GM21825 (cell line): ENCODE measurements at regions not wholly inside any gene's neighbourhood (a gene's known extent, or its start where the extent isn't known, plus 50 kb on each side); places are given as distances from the start of the nearest gene placed in this dataset.
"Not testable (repeated sequence)": the region's sequence is repeated elsewhere in the genome, so short reads cannot be mapped to it uniquely, and the experiment has no call there.

Experiments
- ATAC-seq: cut with Tn5 transposase; IDR thresholded peaks from one replicate; pipeline ENCODE4 v1.9.1; 2021; ENCODE audit warnings: mild to moderate bottlenecking, moderate library complexity; ENCODE audit not compliant: unreplicated experiment

DNA sequence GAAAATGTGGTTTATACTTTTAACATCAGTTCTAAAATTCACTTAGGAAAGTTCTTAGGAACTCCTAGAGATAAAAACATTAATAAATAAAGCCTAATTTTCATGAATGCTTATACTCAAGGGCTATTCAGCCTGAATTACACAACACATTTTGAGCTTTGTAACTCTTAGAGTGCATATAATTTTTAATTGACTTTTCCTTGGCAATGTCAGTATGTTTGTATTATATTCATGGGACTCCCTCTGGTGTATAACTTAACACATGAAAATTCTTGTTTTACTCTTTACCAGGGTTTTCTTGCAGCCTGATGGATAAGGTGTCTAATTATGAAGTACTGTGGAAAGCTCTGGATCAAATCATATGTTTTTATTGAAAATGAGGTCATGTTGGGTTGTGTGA lies 150.6 kb upstream of the HMGA2 start:
- ATAC-seq = no peak

DNA sequence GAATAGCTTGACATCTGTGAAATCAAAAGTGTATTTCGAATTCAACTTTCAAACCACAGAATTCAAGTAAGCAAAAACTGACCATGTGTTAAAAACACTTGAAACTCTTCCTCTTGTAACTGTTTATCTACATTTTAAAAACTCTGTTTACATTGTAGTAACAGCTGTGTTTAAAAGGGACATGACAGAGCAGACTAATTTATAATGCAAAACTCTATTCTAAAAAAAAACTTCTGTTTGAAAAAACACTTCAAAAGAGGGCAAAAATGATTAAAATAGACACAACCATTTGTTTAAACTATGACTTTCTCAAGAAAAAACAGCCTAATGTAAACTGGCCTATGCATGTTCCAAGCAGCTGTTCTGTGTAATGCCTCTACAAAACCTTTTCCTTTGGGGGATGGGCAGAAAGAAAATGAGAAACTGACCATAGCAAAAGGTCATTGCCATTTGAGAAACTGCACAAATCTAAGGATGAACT lies 149.1 kb upstream of the HMGA2 start:
- ATAC-seq = no peak

DNA sequence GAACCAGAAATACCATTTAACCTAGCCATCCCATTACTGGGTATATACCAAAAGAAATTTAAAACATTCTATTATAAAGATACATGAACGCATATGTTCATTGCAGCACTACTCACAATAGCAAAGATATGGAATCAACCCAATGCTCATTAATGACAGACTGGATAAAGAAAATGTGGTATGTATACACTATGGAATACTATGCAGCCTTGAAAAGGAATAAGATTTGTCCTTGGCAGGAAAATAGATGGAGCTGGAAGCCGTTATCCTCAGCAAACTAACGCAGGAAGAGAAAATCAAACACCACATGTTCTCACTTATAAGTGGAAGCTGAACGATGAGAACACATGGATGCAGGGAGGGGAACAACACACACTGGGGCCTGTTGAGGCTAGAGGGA lies 146.1 kb upstream of the HMGA2 start:
- not testable (repeated sequence) for ATAC-seq

DNA sequence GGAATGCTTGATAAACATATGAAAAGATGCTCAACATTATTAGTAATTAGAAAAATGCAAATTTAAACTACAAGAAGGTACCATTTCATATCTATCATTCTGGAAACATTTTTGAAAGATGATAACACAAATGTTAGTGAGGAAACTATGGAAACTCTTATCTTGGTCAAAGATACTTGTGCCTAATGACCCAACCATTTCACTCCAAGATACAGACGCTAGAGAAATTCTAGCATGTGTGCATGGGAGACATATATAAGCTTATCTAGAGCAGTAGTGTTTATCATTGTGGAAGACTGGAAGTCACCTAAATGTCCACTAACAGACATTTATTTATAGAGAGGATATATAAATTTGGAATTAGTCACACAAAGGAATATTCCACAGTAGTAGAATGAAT lies 143.1 kb upstream of the HMGA2 start:
- ATAC-seq = no peak

DNA sequence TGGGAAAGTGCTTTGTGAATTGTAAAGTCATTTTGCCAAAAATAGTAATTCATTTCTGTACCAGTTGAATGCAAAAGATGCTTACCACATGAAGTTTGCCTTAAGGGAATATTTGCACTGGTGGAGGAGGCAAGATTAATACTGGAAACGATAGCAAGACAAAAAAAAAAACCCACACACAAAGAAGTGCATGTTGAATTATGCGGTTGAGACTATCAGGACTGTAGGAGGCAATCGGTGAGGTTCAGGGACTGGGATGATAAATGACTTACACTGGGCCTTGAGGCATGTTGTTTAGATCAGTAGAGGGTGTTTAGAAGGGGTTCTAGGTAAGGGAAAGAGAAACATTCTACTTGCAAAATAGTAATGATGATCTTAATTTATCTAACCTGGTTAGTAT lies 142.2 kb upstream of the HMGA2 start:
- ATAC-seq = no peak

DNA sequence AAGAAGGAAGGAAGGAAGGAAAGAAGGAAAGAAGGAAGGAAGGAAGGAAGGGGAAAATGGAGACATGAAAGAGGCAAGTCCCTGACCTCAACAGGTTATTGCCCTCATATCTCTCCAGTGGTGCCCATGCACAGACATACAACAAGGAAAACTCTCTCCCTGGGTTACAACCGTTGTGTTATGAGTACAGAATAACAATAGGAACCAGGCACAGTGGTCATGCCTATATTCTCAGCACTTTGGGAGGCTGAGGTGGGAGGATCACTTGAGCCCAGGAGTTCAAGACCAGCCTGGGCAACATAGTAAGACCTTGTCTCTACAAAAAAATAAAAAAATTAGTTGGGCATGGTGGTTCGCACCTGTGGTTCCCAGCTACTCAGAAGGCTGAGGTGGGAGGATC lies 139.4 kb upstream of the HMGA2 start:
- no peak for ATAC-seq

DNA sequence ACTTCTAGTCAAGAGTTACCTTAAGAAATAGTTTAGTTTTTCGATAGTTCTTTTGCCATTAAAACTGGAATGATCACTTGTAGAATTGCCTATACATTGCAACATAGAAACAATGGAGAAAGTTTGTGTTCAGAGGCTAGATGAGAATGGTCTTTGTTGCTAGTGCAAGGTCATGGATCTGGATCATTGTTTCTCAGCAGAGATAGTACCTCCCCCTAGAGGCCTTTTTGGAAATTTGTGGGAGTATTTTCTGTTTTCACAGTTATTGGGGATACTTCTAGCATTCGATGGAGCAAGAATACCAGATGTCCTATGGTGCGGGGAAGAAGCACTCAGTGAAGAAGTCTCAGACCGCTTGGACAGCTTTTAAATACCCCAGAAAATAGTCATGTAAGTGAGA lies 138.8 kb upstream of the HMGA2 start:
- ATAC-seq = no peak

DNA sequence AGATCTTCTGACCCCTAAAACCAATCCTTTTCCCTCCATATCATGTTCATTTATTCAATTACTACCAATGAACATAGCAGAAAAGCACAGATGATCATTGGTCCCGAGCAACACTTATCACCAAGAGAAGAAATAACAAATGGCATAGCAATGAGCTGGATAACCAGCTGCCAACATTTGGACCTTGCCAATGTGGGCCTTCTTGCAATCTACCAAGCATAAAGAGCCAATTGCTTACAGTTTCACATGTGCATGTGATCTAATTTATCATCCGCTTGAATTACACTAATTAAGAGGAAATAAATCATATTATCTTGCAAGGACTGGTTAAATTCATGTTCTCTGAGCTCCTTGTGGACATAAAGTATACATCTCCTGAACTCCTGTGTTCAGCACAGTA lies 134.8 kb upstream of the HMGA2 start:
- ATAC-seq = no peak

DNA sequence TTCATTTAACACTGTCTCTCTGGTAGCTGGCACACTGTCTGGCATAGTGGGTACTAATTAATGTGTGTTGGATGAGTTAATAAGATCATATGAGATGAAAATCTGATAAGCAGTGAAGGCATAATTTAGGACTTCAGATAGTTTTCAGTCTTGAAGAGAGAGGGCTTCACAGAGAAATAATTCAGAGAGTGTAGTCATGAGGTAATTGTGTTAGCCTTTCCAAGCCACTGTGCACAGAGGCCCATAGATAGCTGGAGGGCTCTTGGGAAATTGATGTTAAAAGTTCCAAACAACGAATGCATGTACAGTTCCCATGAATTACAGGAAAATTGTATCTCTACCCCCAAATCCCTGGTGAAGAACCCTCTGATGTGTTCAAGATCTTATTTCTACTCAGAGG lies 133.8 kb upstream of the HMGA2 start:
- ATAC-seq = no peak

DNA sequence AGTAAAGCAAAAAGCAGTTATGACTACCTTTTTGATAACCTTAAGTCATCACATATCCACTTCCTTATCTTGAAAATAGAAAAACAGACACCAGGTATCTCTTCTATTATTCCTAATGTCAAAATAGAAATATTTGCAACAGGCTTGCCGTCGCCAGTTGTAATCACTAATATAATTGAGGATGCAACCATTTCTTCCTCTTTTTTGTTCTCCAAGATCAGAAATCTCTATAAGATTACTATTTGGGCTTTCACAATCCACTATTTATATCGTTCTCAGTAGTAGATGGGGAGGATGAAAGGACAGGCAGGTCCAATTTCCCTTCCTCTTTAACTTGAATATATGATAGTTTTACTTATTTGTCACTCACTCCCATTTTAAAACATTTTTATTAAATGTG lies 130.2 kb upstream of the HMGA2 start:
- no peak for ATAC-seq

DNA sequence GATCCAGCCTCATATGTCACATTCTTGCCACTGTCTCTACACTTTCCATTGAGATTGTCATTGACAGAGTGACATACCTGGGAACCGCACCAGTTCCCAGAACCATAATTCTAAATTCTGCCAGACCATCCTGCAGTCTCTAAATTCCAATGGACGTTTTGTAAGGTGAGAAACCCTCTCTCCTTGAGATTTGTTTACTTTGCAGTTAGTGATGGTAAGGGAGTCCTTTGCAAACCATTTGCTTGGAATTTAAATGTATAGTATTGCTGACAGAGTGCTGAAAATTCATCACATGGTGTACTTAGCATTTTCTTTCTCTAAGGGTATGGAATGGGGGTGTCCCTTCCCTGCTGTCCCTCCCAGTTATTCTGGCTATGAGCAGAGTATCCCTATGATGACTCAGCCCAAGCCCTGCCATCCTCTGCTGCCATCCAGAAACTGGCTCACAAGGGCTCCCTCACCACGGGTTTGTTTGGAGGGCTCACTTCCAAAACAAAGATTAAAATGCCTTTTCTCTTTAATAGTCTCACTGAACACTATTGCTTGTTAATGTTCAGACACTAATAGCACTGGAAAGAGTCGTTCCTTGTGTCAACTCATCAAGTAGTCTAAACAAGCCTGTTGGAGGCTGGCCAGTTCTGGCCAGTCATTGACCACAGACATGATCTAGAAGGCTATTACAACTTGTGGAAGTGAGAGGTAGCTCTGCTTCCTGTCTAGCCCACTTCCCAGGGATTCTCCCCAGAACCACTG lies 129.0 kb upstream of the HMGA2 start:
- no peak for ATAC-seq

DNA sequence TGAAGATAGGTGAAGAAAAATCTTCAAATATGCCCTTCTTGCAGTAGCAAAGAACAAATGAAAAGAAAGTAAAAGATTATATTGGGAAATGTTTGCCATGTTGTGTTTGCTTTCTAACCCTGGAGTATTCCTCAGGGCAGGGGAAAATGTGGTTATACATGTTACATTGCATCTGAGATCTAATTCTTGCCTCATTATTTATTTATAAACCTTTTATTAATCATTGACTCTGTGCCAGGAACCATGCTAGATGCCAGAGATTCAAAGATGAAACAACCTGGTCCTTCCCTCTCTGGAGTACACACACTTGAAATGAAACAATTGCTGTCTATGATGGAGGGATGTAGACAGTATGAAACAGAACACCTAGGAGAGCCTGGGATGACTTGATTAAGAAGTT lies 128.1 kb upstream of the HMGA2 start:
- no peak for ATAC-seq

DNA sequence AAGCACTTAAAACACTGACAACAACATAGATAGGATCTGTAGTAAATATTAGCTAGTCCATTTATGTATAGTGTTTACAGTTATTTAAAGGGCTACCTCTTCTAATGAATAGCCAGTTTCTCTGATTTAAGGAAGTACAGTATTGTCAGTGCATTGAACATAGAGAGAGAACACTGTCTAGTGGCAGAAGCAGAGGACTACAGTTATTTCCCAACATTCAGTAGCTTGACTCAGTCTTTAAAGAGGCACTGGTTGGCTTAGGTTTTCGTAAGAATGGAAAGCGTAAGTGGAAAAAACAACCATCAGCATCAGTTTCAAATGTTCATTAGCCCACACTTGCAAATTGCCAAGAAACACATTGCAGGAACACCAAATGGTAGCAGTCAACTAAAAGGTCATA lies 125.0 kb upstream of the HMGA2 start:
- no peak for ATAC-seq

DNA sequence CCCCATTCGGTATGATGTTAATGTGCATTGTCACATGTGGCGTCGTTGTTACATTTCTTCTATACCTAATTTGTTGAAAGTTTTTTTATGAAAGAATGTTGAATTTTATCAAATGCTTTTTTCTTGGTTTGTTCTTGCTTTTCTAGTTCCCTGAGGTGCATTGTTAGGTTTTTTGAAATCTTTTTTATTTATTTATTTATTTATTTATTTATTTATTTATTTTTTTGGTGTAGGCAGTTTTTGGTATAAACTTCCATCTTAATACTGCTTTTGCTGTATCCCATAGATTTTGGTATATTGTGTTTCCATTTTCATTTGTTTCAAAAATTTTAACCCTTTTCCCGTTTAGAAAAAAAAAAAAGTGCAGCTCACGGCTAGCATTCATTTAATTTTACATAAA lies 121.1 kb upstream of the HMGA2 start:
- ATAC-seq = no peak

DNA sequence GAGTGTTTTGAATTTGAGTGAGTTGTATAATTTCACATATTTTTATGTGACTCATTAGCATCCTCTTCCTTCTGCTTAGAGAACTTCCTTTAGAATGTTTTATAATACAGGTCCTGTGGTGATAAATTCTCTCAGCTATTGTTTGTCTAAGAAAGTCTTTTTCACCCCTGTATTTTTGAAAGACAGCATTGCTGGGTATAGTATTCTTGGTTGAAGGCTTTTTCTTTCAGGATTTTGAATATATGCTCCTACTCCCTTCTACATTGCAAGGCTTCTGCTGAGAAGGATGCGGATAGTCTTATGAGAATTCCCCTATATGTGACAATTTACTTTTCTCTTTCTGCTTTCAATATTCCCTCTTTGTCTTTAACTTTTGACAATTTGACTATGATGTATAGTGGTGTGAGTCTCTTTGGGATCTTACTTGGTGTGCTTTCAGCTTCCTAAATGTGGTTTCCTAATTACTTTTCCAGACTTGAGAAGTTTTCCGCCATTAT lies 118.9 kb upstream of the HMGA2 start:
- ATAC-seq = no peak

DNA sequence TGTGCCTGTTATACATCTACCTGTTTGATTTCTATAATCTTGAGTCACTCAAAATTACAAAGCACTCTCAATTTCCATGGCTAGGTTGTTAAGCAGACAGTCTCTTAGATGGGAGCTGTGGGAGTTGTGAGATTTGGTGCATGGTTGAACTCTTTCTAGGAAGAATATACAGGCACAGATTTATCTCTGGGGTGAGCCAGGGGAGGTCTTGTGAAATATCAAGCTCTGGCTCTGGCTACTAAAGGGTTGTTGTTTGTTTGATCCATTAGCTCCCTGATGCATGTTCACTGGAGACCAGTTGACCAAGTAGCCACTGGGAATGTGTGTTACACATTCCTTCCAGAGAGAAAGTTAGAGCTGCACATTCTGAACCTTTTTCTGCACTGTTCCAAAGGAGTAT lies 117.2 kb upstream of the HMGA2 start:
- ATAC-seq = no peak

DNA sequence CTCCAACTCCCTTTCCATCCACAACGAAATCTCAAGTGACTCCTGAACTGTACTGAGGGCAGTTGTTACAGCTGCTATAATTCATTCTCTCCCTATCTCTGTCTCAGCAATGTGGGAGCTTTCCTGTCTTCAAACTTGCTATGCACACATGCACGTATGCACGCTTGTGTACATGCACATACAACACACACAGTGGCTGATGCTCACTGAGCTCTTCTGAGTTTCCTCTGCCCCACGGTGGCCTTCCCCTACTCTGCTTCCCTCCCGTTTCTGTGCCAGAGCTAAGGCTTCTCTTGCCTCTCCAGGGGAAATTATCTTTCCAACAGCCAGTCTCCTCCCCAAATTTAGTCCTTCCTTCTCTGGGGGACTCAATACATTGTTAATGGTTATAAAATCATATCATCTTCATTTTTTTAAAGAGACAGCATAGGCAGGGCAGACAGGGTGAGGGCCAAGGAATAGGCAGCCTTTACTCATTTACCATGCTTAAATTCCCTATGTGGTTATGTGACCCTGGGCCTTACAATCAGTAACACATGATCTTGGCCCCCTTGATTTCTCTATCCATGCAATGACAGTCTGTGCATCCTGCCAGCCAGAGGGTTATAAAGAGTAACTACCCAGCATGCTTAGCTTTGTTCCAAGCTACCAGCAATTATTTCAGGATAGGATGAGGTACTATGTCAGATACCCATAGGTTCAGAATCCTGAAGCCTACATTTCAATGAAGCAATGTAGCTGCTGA lies 111.9 kb upstream of the HMGA2 start:
- ATAC-seq = no peak

DNA sequence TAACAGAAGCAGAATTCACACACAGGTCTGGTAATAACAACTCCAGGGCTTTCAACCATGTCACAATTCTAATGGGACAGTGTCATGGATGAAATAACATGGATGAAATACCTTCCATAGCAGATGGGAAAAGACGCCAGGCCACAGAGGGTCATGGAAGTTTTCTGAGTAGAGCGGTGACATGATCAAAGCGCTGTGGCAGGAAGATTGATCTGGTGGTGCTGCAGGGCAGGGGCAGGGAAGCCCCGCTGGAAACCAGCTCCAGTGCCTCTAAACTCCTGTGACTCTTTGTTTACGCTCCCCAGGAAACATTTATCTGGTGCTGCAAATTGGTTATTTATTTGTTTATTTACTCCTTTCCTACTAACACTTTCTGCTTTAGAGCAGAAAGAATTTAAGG lies 108.3 kb upstream of the HMGA2 start:
- ATAC-seq = no peak

DNA sequence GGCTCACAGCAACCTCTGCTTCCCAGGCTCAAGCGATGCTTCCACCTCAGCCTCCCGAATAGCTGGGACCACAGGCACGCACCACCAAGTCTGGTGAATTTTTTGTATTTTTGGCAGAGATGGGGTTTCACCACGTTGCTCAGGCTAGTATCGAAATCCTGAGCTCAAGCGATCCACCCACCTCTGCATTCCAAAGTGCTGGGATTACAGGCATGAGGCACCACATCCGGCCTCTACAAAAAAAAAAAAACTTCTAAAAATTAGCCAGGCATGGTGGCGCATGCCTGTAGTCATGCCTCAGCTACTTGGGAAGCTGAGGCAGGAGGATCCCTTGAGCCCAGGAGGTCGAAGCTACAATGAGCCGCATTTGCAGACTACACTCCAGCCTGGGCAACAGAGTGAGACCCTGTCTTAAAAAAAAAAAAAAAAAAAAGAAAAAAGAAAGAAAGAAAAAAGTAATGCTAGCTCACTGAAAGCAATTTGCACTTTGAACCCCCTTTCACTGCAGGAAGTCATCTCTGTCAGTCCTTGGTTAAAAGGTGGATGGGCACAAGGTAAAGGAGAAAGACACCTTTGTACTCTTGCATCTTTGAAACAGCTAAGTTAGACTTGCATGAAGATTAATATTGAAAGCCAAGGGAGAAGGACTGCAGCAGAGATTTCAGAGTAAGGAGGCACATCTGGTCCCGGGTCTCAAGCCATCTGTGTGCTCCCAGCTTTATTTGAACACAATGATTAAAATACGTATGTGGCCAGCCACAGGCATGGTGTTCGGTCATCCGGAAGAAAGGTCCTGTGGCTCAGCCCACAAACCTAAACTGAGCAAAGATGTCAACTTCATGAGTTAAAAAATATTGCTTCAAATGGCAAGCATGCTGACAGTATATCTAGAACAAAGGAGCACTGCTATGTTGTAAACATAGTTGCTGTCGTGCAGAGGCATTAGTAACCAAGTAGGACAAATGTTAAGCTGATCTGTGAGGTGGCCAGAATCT lies 103.8 kb upstream of the HMGA2 start:
- ATAC-seq = no peak

DNA sequence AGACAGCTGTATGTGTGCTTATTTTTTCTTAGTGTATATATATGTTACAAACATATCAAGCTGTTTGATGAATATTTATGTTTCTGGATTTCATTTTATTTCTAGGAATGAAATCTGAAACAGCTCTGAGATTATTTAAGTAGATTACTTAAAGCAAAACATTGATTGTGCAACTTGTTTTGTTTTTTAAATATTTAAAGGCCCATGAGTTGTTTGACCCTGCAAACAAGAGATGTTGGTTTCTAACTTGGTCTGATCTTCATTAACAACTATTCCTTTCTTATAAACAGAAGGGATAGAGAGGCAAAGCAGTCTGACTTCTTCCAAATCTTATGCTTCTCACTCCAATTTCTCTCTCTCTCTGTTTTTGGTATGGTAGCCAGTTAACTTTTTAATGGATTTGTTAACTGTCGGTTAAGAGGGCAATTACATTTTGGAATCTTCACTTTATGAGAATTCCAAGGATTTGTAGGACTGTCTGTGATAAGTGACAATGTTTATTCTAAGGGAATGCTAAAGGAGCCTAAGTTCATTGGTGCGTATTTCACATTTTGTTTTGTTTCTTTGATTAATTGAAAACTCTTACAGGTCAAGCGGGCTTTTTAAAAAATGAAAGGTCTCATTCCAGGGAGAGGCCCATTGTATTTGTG lies 102.6 kb upstream of the HMGA2 start:
- no peak for ATAC-seq

DNA sequence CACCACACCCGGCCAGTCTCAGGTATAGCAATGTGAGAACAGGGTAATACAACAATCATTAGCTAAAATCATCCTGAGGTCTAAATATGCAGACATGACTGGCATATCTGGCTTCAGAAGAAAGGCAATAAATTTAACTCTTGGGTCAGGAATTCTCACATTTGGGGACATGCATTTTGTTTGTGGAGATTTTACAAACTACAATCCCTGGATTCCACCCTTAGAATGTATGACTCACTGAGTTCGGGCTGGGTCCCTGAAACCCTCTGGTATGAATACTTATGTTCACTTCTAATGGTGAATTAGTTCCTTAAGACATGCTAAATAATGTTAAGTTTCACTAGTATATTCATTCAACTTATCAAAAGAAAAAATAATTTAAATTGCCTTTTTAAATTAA lies 98.9 kb upstream of the HMGA2 start:
- no peak for ATAC-seq
